Fibroblast of the conjunctiva (primary cell): ENCODE measurements at regions not wholly inside any gene's neighbourhood (a gene's known extent, or its start where the extent isn't known, plus 50 kb on each side); places are given as distances from the start of the nearest gene placed in this dataset.
"Not testable (repeated sequence)": the region's sequence is repeated elsewhere in the genome, so short reads cannot be mapped to it uniquely, and the experiment has no call there.

ENCODE experiments used
- DNase-seq: peaks from one replicate; pipeline ENCODE4 v3.0.0-alpha.2; 2010; ENCODE audit warnings: low read depth

- DNase-seq: no peak
Measured at GRCh38 chr6:86256615-86257187, 614.0 kb upstream of the SYNCRIP start.

DNA sequence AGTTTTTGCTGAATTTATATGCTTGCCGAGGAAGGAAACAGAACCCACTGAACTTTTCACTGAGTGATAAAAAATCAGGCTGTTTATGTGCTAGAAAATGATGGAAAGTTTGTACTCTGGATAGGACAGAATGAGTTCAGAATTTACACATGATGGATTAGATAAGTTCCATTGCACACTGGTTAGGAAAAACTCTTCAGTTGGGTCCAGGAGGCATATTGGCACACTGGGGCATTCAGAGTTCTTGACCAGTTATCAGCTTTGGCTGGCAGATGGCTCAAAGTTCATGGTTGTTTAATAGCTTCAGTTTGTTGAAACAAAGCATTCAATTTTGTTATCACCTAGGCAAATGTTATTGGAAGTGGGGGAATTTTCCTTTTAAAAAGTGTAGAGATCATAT lies 613.3 kb upstream of the SYNCRIP start:
- DNase-seq: no peak

- DNase-seq: no peak
Measured at GRCh38 chr6:86251106-86251505, 608.4 kb upstream of the SYNCRIP start.

DNA sequence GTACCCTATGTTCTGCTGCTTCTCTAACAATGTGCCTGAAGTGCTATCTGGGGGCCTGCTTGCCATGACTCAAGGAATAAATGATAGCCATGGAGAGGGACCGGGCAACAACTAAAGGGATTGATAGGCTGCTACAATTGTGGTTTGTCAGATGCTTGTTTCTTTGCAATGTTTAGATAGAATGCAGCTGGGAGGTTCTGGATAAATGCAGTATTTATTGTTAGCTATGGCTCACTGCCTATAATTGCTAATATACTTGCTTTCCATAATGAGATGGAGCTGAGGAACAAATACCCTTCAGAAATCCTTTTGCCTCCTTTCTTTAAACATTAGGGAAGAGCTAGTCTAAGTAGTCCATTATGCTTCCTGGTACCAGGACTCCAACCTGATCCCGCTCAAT lies 575.2 kb upstream of the SYNCRIP start:
- no peak for DNase-seq

- DNase-seq: no peak
Measured at GRCh38 chr6:86215323-86215722, 572.6 kb upstream of the SYNCRIP start.

- no peak for DNase-seq
Measured at GRCh38 chr6:86205980-86206379, 563.3 kb upstream of the SYNCRIP start.

DNA sequence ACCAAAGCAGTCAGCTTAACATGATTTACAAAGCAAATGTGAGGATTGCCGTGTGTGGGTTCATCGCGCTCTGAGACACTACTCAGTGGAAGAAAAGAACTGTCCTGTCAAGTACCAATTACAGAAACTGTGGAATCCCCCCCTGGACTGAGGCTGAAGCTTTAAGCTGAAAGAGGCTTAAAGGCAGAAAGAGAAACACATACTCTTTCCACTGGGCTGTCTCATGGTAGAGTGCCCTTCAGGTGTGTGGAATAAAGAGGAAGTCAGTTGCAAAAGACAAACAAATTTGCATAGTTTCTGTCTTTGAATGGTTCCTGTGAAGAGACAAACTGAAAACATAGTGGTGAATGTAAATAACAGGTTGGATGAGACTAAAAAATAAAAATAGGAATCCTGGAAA lies 560.4 kb upstream of the SYNCRIP start:
- no peak for DNase-seq

DNA sequence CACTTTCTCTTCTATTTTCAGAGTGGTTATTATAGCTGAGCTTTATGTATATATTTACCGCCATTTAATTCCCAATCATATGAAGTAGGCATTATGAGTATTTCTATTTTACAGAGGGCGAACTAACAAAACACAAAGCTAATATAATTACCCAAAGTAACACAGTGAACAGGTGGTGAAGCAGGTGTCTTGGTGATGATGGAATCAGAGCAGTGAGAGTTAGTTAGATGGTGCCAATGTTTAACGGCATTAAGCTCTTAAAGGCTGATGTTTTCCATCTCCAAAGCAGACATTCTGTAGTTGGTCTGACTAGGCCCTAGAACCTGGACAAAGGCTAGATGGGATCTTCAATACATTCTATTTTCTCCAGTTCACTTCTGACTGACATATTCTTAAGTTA lies 551.1 kb upstream of the SYNCRIP start:
- DNase-seq: no peak

GRCh38 chr6:86192123-86192522 lies 549.4 kb upstream of the SYNCRIP start:
- no peak for DNase-seq

DNA sequence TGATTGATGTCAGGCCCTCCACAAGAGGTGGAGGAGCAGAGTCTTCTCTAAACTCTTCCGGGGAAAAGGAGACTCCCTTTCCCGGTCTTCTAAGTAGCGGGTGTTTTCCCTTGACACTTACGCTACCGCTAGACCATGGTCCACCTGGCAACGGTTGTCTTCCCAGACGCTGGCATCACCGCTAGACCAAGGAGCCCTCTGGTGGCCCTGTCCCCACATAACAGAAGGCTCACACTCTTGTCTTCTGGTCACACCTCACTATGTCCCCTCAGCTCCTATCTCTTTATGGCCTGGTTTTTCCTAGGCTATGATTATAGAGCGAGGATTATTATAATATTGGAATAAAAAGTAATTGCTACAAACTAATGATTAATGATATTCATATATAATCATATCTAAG lies 532.5 kb upstream of the SYNCRIP start:
- not testable (repeated sequence) for DNase-seq

DNA sequence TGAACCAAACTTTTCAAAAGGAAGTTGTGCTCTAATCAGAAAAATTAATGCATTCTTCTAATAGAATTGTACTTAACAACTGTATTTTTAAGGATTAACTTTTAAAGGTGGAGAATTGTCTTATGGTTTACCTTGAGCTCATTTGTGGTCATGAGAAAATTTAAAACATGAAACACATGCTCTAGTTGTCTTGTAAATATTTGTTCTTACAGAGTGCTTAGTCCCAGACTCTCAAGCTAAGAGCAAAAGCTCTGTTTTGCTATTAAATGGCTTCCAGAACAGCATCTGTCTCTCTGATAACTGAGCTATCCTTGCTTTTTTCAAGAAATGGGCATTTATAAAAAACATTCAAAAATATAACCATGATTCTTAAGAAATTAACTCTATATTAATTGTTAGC lies 512.2 kb upstream of the SYNCRIP start:
- DNase-seq: no peak

DNA sequence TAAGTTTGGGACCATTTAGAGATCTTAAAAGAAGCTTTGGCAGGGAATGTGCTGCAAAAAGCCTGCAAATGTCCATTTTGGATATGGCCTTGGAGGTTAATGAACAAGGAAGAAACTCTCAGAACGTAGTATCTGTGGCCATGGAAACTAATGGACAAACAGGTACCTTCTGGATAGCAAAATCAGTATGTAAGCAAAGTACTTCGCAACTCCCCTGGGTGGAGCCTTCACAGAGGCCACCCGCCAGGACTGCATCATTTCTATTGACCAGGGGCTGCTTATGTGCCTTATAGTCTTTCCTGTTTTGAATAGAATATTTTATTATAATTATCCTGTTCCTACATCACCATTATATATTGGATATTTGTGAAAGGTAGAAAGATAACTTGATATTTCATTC lies 510.8 kb upstream of the SYNCRIP start:
- no peak for DNase-seq

GRCh38 chr6:86152546-86152945 lies 509.9 kb upstream of the SYNCRIP start:
- no peak for DNase-seq

GRCh38 chr6:86148586-86148985 lies 505.9 kb upstream of the SYNCRIP start:
- DNase-seq: no peak

DNA sequence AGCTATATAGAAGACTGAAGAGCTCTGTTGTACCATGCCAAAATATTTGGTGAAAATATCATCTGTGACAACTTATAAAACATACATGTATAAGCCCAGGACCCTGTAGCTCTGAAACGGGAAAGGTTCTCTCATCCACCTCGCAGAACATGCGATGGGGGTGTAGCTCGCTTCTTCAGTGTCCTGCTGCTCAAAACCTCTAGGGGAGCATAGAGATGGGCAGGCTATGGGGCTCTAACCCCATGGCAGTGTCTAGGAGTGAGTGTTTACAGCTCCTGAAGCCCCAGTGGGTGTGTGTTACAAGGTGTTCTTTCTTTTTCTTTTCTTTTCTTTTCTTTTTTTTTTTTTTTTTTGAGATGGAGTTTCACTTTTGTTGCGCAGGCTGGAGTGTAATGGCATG lies 505.2 kb upstream of the SYNCRIP start:
- no peak for DNase-seq

GRCh38 chr6:86147311-86147710 lies 504.6 kb upstream of the SYNCRIP start:
- DNase-seq: no peak

DNA sequence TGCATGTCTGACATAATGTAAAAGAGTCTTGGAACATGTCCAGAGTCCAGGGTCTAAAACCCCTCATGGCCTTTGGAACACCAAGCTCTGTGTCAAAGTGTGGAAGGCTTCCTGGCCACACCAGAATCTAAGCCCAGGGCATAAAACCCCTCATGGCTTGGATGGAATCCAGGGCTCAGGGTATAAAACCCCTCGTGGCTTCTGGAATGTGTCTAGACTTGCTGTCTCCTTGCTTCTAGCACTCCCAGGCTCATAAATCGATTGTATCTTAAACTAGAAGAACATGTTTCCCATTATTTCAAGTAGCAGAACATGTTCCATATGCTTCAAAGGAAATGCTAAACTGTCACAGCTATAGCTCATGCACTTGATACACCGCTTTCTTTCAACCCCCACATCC lies 504.1 kb upstream of the SYNCRIP start:
- not testable (repeated sequence) for DNase-seq

- no peak for DNase-seq
Measured at GRCh38 chr6:86142326-86142725, 499.6 kb upstream of the SYNCRIP start.

DNA sequence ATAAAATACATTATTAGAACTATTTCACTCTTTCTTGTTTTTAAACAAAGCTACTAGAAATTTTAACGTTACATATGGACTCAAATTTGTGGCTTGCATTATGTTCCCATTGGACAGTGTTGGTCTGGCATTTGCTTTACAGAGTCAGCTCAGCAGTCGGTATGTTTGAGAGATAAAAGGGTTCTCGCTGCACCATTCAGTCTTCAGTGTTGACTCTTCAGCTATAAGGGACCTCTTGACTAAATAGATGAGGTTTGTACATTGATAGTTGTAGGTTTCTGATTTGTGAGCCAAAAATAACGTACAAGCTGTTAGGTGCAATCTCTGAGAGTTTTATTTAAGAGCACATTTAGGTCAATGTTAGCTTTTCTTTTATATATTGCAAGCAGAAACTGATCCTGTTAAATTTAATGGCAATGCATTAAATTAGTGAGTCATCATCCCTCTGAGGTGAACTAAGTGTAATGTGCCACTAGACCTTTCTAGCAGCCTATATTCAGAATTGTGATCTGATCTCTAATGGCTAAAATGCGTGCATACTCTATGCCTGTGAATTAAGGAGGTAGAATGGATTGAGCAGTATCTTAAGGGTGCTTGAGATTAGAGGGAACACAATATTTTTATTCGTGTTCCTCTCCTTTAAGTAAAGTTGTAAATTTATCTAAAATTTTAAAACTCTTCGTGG lies 485.6 kb upstream of the SYNCRIP start:
- no peak for DNase-seq

DNA sequence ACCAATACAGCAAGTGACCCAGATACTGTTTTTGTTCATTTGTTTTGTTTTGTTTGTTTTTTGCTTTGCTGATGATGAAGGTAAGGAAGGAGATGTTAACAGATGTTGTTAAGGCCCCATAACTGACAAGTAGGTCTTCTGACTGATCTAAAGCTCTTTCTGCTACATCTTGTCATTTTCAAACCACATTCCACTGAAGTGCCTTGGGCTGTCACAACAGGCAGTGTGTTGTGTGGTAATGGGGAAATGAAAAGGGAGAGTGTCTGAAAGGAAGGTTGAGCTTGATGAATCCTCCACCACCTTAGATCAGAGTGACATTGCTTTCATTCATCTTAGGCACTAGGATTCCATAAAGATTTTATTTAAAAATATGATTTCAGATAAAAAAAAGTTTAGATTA lies 479.4 kb upstream of the SYNCRIP start:
- no peak for DNase-seq

DNA sequence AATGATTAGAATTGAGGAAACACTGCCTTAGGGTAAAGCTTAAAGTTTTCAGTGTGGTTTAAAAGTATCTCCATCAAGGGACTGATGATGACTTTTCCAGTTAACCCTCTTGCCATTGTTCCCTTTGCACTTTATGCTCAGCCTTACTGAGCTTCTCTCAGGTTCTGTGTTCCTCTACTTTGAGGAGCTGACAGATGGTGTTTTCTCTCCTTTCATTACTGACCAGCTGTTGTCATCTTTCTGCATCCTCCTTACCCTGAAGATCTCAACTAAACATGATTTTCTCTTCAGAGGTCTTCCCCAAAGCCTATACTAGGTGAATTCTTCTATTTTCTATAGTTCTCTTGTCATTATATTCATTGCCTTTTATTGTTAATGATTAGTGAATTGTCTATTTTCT lies 475.6 kb upstream of the SYNCRIP start:
- no peak for DNase-seq

GRCh38 chr6:86107985-86108384 lies 465.3 kb upstream of the SYNCRIP start:
- DNase-seq: no peak

- DNase-seq: no peak
Measured at GRCh38 chr6:86087954-86088353, 445.3 kb upstream of the SYNCRIP start.

DNA sequence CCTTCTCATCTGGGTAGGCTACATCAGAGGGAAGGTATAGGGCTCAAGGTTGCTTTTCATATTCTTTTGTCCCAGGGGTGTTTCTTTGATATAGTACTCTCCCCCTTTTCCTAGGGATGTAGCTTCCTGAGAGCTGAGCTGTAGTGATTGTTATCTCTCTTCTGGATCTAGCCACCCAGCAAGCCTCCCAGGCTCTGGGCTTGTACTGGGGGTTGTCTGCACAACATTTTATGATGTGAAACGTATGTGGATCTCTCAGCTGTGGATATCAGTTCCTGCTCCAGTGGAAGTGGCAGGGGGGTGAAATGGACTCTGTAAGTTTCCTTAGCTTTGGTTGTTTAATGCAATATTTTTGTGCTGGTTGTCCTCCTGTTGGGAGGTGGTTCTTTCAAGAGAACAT lies 437.3 kb upstream of the SYNCRIP start:
- DNase-seq: no peak
